Fibroblast of pulmonary artery (primary cell): ENCODE measurements at regions not wholly inside any gene's neighbourhood (a gene's known extent, or its start where the extent isn't known, plus 50 kb on each side); places are given as distances from the start of the nearest gene placed in this dataset.
"Not testable (repeated sequence)": the region's sequence is repeated elsewhere in the genome, so short reads cannot be mapped to it uniquely, and the experiment has no call there.

ENCODE experiments used
- DNase-seq: peaks from one replicate; pipeline ENCODE4 v3.0.0-alpha.2; 2010; ENCODE audit warnings: low read depth
- H3K4me3 ChIP-seq: replicated peaks from 2 replicates; pipeline ENCODE4 v1.5.1; 2011; ENCODE audit warnings: low read depth, mild to moderate bottlenecking, control low read depth, low read length, moderate library complexity
- TF ChIP-seq, protein P1 (sequence below): IDR thresholded peaks from 2 replicates; pipeline ENCODE4 v1.5.1; 2011; ENCODE audit warnings: mild to moderate bottlenecking, control low read depth, low read length, inconsistent platforms; ENCODE audit errors: missing control alignments

GRCh38 chr12:18825138-18825537 is 87.2 kb downstream of the CAPZA3 start:
- no peak overlapping the region for H3K4me3 ChIP-seq
- TF ChIP-seq, protein P1, sequence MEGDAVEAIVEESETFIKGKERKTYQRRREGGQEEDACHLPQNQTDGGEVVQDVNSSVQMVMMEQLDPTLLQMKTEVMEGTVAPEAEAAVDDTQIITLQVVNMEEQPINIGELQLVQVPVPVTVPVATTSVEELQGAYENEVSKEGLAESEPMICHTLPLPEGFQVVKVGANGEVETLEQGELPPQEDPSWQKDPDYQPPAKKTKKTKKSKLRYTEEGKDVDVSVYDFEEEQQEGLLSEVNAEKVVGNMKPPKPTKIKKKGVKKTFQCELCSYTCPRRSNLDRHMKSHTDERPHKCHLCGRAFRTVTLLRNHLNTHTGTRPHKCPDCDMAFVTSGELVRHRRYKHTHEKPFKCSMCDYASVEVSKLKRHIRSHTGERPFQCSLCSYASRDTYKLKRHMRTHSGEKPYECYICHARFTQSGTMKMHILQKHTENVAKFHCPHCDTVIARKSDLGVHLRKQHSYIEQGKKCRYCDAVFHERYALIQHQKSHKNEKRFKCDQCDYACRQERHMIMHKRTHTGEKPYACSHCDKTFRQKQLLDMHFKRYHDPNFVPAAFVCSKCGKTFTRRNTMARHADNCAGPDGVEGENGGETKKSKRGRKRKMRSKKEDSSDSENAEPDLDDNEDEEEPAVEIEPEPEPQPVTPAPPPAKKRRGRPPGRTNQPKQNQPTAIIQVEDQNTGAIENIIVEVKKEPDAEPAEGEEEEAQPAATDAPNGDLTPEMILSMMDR, result no peak
- DNase-seq, result no peak

DNA sequence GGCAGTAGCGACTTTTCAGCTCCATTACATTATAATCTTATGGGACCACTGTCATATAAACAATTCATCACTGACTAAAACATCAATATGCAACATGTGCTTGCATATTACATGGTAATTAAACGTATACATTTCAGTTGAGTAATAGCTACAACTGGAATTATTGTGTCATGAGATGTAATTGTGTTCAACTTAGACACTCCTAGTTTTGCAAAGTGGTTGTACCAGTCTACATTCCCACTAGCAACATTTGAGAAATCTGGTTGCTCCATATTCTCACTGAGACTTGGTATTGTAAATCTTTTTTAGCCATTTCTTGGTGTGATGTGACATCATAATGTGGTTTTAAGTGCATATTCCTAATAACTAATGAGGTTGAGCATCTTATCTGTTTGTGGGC is 90.0 kb downstream of the CAPZA3 start:
- TF ChIP-seq, protein P1, result no peak
- H3K4me3 ChIP-seq, result no peak overlapping the region

DNA sequence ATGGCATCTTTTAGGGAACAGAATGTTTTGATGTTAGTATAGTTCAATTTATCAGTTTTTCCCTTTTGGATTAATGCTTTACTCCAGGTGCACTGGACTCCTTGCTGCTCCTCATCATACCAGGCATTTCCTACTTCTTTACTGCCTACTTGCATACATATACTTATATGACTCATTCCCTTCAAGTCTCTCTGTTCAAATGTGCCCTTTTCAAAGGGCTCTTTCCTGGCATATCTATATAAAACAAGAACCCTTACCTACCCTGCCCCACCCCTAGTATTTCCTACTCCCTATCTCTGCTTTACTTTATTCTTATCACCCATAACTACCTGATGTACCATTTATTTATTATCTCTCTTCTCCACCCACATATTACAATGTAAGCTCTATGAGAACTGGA is 90.6 kb downstream of the CAPZA3 start:
- DNase-seq, result no peak
- H3K4me3 ChIP-seq, result no peak overlapping the region
- TF ChIP-seq, protein P1, result no peak

More for the DNA sequence above, 90.0 kb downstream of the CAPZA3 start:
- no peak for DNase-seq

DNA sequence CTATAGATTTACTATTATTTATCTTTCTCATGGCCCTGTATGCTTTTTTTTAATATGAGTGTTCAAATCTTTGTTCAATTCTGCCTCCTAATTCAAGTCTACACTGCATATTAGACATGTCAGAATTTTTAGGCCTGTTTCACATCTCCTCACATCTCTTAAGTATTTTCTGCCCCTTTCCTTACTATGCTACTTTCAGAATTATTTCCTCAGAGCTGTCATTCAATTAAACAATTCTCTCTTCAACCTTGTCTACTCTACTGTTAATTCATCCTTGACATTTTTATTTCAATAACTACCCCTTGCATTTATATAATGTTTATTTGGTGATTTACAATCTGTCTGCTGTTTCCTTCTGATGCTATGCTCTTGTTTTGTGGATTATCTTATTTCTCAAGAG is 91.1 kb downstream of the CAPZA3 start:
- H3K4me3 ChIP-seq, result no peak overlapping the region
- no peak for DNase-seq
- TF ChIP-seq, protein P1, result no peak

DNA sequence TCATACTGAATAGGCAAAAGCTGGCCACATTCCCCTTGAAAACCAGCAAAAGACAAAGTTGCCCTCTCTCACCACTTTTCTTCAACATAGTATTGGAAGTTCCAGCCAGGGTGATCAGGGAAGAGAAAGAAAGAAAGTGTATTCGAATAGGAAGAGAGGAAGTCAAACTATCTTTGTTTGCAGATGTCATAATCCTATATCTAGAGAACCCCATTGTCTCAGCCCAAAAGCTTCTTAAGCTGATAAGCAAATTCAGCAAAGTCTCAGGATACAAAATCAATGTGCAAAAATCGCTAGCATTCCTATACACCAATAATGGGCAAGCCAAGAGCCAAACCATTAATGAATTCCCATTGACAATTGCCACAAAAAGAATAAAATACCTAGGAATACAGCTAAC is 95.0 kb downstream of the CAPZA3 start:
- DNase-seq, H3K4me3 ChIP-seq: not testable (repeated sequence)

- TF ChIP-seq, protein P1, result no peak
- DNase-seq, result peak; percentile 77
- H3K4me3 ChIP-seq, result no peak overlapping the region
These were observed 99.1 kb downstream of the CAPZA3 start for GRCh38 chr12:18837025-18837424.

DNA sequence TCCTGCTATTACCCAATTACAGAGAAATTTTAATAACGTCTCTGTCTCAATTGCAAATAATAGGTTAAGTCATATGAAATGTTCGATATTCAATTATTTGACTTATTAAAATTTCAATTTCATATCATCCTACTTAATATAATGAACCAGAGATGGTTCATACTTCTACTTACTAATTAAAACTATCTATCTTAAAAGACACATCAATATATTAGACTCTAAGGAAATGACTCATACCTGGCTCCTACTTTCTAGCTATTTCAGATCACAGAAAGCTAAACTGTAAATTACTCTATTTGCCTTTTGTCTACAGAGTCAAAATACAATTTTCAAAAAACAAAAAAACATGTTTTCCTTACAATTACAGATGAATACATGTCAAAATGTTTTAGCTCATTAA is 99.6 kb downstream of the CAPZA3 start:
- TF ChIP-seq, protein P1, result no peak
- no peak for DNase-seq
- H3K4me3 ChIP-seq, result no peak overlapping the region

DNA sequence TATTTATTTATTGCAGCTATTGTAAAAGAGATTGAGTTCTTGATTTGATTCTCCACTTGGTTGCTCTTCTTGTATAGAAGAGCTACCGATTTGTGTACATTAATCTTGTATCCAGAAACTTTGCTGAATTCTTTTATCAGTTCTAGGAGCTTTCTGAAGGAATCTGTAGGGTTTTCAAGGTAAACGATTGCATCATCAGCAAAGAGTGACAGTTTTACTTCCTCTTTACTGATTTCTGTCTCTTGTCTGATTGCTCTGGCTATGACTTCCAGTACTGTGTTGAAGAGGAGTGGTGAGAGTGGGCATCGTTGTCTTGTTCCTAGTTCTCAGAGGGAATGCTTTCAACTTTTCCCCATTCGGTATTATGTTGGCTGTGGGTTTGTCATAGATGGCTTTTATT is 103.1 kb downstream of the CAPZA3 start:
- DNase-seq, H3K4me3 ChIP-seq: not testable (repeated sequence)
